H1 (cell line): ENCODE measurements at regions not wholly inside any gene's neighbourhood (a gene's known extent, or its start where the extent isn't known, plus 50 kb on each side); places are given as distances from the start of the nearest gene placed in this dataset.

Experiments used
- TF ChIP-seq, protein P1 (sequence below): fragments of 300-600 bp; sonication (generic); IDR thresholded peaks from 2 replicates; pipeline ENCODE4 v1.7.1; 2012; ENCODE audit warnings: low read length, moderate library complexity, mild to moderate bottlenecking, inconsistent platforms; ENCODE audit not compliant: insufficient replicate concordance

DNA sequence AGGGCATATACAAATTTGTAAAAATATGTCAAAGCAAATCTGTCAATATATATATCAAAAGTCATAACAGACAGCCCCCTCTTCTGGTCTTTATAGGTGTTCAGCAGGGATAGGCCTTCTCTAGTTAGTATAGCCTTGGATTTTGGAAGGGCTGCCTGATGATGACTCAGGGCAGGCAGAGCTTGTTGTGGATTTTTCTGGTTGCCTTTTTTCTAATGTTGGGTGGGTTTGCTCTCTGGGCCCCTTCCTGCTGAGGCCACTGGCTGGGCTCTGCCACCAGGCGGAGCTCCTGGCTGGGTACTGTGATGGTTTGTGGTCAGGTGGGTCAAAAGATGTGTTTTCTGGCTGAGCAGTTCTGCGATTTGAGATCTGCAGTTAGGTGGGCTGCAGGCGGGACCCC is 294.2 kb downstream of the GRIA2 start (continued):
- TF ChIP-seq, protein P1, sequence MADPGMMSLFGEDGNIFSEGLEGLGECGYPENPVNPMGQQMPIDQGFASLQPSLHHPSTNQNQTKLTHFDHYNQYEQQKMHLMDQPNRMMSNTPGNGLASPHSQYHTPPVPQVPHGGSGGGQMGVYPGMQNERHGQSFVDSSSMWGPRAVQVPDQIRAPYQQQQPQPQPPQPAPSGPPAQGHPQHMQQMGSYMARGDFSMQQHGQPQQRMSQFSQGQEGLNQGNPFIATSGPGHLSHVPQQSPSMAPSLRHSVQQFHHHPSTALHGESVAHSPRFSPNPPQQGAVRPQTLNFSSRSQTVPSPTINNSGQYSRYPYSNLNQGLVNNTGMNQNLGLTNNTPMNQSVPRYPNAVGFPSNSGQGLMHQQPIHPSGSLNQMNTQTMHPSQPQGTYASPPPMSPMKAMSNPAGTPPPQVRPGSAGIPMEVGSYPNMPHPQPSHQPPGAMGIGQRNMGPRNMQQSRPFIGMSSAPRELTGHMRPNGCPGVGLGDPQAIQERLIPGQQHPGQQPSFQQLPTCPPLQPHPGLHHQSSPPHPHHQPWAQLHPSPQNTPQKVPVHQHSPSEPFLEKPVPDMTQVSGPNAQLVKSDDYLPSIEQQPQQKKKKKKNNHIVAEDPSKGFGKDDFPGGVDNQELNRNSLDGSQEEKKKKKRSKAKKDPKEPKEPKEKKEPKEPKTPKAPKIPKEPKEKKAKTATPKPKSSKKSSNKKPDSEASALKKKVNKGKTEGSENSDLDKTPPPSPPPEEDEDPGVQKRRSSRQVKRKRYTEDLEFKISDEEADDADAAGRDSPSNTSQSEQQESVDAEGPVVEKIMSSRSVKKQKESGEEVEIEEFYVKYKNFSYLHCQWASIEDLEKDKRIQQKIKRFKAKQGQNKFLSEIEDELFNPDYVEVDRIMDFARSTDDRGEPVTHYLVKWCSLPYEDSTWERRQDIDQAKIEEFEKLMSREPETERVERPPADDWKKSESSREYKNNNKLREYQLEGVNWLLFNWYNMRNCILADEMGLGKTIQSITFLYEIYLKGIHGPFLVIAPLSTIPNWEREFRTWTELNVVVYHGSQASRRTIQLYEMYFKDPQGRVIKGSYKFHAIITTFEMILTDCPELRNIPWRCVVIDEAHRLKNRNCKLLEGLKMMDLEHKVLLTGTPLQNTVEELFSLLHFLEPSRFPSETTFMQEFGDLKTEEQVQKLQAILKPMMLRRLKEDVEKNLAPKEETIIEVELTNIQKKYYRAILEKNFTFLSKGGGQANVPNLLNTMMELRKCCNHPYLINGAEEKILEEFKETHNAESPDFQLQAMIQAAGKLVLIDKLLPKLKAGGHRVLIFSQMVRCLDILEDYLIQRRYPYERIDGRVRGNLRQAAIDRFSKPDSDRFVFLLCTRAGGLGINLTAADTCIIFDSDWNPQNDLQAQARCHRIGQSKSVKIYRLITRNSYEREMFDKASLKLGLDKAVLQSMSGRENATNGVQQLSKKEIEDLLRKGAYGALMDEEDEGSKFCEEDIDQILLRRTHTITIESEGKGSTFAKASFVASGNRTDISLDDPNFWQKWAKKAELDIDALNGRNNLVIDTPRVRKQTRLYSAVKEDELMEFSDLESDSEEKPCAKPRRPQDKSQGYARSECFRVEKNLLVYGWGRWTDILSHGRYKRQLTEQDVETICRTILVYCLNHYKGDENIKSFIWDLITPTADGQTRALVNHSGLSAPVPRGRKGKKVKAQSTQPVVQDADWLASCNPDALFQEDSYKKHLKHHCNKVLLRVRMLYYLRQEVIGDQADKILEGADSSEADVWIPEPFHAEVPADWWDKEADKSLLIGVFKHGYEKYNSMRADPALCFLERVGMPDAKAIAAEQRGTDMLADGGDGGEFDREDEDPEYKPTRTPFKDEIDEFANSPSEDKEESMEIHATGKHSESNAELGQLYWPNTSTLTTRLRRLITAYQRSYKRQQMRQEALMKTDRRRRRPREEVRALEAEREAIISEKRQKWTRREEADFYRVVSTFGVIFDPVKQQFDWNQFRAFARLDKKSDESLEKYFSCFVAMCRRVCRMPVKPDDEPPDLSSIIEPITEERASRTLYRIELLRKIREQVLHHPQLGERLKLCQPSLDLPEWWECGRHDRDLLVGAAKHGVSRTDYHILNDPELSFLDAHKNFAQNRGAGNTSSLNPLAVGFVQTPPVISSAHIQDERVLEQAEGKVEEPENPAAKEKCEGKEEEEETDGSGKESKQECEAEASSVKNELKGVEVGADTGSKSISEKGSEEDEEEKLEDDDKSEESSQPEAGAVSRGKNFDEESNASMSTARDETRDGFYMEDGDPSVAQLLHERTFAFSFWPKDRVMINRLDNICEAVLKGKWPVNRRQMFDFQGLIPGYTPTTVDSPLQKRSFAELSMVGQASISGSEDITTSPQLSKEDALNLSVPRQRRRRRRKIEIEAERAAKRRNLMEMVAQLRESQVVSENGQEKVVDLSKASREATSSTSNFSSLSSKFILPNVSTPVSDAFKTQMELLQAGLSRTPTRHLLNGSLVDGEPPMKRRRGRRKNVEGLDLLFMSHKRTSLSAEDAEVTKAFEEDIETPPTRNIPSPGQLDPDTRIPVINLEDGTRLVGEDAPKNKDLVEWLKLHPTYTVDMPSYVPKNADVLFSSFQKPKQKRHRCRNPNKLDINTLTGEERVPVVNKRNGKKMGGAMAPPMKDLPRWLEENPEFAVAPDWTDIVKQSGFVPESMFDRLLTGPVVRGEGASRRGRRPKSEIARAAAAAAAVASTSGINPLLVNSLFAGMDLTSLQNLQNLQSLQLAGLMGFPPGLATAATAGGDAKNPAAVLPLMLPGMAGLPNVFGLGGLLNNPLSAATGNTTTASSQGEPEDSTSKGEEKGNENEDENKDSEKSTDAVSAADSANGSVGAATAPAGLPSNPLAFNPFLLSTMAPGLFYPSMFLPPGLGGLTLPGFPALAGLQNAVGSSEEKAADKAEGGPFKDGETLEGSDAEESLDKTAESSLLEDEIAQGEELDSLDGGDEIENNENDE = no peak
- TF ChIP-seq, all 59 proteins: peak for 4
